ENCODE measurements at regions not wholly inside any gene's neighbourhood (a gene's known extent, or its start where the extent isn't known, plus 50 kb on each side); places are given as distances from the start of the nearest gene placed in this dataset.

DNA sequence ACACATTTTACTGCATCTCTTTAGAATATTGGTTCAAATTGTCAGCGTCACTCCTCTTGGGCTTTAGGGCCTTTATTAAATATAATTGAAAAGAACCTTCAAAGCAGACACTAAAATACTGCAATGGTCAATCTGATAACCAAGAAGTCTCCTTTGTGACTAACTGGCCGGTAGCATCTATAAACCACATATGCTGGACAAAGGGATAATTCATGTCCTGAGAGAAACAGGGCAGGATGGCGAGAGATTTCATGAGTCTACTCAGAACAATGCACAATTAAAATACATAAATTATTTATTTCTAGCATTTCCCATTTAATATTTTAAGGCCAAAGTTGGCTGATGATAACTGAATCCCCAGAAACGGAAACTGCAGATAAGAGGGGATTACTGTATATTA, 1083.4 kb upstream of the CDH18 start:
- DNase-seq (ENCODE audit: extremely low read depth, insufficient read length): no peak
- H3K27me3 ChIP-seq (replicated peaks; ENCODE audit: control insufficient read depth, insufficient read depth, low read length): no peaks in the 10 kb centered on the region
- no peaks in the 10 kb centered on the region for H3K36me3 ChIP-seq (ENCODE audit: control insufficient read depth, insufficient read depth, low read length)
- no peak overlapping the region for H3K4me3 ChIP-seq (replicated peaks; ENCODE audit: low read depth, low read length)
- TF ChIP-seq, protein P1, sequence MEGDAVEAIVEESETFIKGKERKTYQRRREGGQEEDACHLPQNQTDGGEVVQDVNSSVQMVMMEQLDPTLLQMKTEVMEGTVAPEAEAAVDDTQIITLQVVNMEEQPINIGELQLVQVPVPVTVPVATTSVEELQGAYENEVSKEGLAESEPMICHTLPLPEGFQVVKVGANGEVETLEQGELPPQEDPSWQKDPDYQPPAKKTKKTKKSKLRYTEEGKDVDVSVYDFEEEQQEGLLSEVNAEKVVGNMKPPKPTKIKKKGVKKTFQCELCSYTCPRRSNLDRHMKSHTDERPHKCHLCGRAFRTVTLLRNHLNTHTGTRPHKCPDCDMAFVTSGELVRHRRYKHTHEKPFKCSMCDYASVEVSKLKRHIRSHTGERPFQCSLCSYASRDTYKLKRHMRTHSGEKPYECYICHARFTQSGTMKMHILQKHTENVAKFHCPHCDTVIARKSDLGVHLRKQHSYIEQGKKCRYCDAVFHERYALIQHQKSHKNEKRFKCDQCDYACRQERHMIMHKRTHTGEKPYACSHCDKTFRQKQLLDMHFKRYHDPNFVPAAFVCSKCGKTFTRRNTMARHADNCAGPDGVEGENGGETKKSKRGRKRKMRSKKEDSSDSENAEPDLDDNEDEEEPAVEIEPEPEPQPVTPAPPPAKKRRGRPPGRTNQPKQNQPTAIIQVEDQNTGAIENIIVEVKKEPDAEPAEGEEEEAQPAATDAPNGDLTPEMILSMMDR (IDR thresholded peaks at IDR 0.05; ENCODE audit: insufficient read depth, low read length, poor library complexity, severe bottlenecking): no peak

DNA sequence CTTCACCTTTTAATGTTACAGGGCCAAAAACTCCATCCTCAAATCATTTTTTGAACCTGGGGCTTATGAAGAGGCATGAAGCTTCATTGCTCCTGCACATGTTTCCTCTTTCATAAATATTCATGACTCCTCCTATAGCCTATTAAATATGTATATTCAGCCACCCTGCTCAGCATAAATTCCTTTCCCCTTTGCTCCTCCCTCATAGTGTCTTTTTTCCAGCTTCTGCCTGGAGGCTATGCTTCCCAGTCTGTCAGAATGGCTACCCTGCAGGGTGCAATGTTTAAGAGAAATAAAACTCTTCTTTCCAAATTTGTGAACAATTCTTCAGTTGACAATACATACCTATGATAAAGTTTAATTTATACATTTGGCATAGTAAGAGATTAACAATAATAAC, 1082.9 kb upstream of the CDH18 start:
- no peak for DNase-seq (ENCODE audit: extremely low read depth, insufficient read length)
- no peak overlapping the region for H3K4me3 ChIP-seq (replicated peaks; ENCODE audit: low read depth, low read length)
- TF ChIP-seq, protein P1 (IDR thresholded peaks at IDR 0.05; ENCODE audit: insufficient read depth, low read length, poor library complexity, severe bottlenecking): no peak
- no peaks in the 10 kb centered on the region for H3K36me3 ChIP-seq (ENCODE audit: control insufficient read depth, insufficient read depth, low read length)
- no peaks in the 10 kb centered on the region for H3K27me3 ChIP-seq (replicated peaks; ENCODE audit: control insufficient read depth, insufficient read depth, low read length)

DNA sequence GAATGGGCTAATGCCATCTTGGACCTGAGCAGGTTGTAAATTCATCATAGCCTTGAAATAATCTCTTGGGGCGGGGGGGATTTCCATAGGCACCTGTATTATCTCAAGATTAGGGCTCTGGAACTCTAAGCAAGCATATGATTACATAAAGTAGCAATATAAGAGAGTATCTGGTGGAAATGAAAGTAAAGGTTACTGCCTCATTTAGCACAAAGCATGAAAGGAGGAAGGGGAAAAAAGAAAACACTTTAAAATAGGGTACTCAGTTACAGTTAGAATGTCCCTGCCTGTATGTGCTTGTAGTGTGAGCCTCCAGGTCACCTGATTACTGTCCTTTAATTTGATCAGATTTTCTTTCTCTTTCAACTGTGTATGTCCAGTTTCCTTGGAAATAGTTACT, 1079.7 kb upstream of the CDH18 start:
- H3K36me3 ChIP-seq (ENCODE audit: control insufficient read depth, insufficient read depth, low read length): no peaks in the 10 kb centered on the region
- TF ChIP-seq, protein P1 (IDR thresholded peaks at IDR 0.05; ENCODE audit: insufficient read depth, low read length, poor library complexity, severe bottlenecking): no peak
- H3K27me3 ChIP-seq (replicated peaks; ENCODE audit: control insufficient read depth, insufficient read depth, low read length): no peaks in the 10 kb centered on the region
- no peak overlapping the region for H3K4me3 ChIP-seq (replicated peaks; ENCODE audit: low read depth, low read length)
- DNase-seq (ENCODE audit: extremely low read depth, insufficient read length): no peak

DNA sequence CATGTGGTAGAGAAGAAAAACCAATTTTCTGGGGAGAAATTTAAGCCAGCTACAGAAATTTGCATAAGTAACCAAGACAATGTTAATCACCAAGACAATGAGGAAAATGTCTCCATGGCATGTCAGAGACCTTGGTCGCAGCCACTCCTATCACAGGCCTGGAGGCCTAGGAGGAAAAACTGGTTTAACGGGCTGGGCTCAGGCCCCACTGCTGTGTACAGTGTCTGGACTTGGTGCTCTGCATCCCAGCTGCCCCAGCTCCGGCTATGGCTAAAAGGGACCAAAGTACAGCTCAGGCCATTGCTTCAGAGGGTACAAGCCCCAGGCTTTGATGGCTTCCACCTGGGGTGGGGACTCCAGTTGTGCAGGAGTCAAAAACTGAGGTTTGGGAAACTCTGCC, 1075.1 kb upstream of the CDH18 start:
- no peak overlapping the region for H3K4me3 ChIP-seq (replicated peaks; ENCODE audit: low read depth, low read length)
- TF ChIP-seq, protein P1 (IDR thresholded peaks at IDR 0.05; ENCODE audit: insufficient read depth, low read length, poor library complexity, severe bottlenecking): no peak
- no peak for DNase-seq (ENCODE audit: extremely low read depth, insufficient read length)
- H3K36me3 ChIP-seq (ENCODE audit: control insufficient read depth, insufficient read depth, low read length): no peaks in the 10 kb centered on the region
- H3K27me3 ChIP-seq (replicated peaks; ENCODE audit: control insufficient read depth, insufficient read depth, low read length): no peaks in the 10 kb centered on the region

DNA sequence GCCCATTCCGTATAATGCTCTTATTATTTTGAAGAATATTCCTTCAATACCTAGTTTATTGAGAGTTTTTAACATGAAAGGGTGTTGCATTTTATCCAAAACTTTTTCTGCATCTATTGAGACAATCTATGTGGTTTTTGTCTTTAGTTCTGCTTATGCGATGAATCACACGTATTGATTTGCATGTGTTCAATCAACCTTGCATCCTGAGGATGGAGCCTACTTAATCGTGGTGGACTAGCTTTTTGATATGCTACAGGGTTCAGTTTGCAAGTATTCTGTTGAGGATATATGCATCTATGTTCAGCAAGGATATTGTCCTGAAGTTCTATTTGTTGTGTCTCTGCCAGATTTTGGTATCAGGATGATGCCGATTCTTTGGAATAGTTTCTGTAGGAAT, 1070.3 kb upstream of the CDH18 start:
- TF ChIP-seq, protein P1 (IDR thresholded peaks at IDR 0.05; ENCODE audit: insufficient read depth, low read length, poor library complexity, severe bottlenecking): no peak
- H3K36me3 ChIP-seq (ENCODE audit: control insufficient read depth, insufficient read depth, low read length): no peaks in the 10 kb centered on the region
- H3K27me3 ChIP-seq (replicated peaks; ENCODE audit: control insufficient read depth, insufficient read depth, low read length): no peaks in the 10 kb centered on the region
- DNase-seq (ENCODE audit: extremely low read depth, insufficient read length): no peak
- H3K4me3 ChIP-seq (replicated peaks; ENCODE audit: low read depth, low read length): no peak overlapping the region

DNA sequence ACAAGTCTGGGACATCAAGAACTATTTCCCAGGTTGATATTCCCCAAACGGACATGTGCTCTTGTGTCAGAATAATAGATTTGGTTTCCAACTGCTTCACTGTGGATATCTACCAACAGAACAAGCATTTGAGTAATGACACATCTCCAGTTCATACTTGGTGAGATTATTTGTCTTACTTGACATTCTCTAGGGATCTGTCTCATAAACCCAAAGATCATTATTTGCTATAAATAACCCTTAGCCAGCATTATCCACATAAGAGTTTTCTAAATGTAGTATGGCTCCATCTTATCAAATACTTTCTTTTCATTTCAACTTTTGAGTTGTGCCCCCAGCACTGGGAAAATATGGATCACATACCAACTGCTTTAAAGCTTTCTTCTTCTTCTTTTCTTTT, 1063.9 kb upstream of the CDH18 start:
- TF ChIP-seq, protein P1 (IDR thresholded peaks at IDR 0.05; ENCODE audit: insufficient read depth, low read length, poor library complexity, severe bottlenecking): no peak
- no peak overlapping the region for H3K4me3 ChIP-seq (replicated peaks; ENCODE audit: low read depth, low read length)
- no peaks in the 10 kb centered on the region for H3K27me3 ChIP-seq (replicated peaks; ENCODE audit: control insufficient read depth, insufficient read depth, low read length)
- no peak for DNase-seq (ENCODE audit: extremely low read depth, insufficient read length)
- no peaks in the 10 kb centered on the region for H3K36me3 ChIP-seq (ENCODE audit: control insufficient read depth, insufficient read depth, low read length)

Data from GM06990 (cell line).